ENCODE measurements at regions not wholly inside any gene's neighbourhood (a gene's known extent, or its start where the extent isn't known, plus 50 kb on each side); places are given as distances from the start of the nearest gene placed in this dataset.

DNA sequence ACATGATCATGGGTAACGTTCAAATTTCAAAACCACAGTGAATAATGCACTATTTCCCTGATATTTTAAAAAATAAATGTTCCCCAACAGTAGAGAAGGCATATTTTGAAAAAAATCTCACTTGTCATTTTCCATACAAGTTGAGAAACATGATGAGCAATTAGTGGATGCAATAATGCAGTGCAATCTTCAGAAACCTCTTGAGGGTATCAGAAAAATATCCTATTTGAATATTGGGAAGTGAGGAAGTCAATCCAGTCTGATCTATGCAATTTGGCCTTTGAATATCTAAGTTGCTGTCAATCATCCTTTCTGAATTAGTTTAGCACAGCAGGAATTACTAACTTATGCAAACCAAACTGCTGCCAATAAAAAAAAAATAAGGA is 776.8 kb downstream of the PCDH18 start:
- TF ChIP-seq, protein P1, sequence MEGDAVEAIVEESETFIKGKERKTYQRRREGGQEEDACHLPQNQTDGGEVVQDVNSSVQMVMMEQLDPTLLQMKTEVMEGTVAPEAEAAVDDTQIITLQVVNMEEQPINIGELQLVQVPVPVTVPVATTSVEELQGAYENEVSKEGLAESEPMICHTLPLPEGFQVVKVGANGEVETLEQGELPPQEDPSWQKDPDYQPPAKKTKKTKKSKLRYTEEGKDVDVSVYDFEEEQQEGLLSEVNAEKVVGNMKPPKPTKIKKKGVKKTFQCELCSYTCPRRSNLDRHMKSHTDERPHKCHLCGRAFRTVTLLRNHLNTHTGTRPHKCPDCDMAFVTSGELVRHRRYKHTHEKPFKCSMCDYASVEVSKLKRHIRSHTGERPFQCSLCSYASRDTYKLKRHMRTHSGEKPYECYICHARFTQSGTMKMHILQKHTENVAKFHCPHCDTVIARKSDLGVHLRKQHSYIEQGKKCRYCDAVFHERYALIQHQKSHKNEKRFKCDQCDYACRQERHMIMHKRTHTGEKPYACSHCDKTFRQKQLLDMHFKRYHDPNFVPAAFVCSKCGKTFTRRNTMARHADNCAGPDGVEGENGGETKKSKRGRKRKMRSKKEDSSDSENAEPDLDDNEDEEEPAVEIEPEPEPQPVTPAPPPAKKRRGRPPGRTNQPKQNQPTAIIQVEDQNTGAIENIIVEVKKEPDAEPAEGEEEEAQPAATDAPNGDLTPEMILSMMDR (IDR thresholded peaks at IDR 0.05; ENCODE audit: low read depth, low read length, poor library complexity, severe bottlenecking), result no peak
- TF ChIP-seq EZH2phosphoT487 (IDR thresholded peaks at IDR 0.05; ENCODE audit: borderline replicate concordance, low read length), result no peak
